ENCODE measurements at regions not wholly inside any gene's neighbourhood (a gene's known extent, or its start where the extent isn't known, plus 50 kb on each side); places are given as distances from the start of the nearest gene placed in this dataset.
"Not testable (repeated sequence)": the region's sequence is repeated elsewhere in the genome, so short reads cannot be mapped to it uniquely, and the experiment has no call there.

DNA sequence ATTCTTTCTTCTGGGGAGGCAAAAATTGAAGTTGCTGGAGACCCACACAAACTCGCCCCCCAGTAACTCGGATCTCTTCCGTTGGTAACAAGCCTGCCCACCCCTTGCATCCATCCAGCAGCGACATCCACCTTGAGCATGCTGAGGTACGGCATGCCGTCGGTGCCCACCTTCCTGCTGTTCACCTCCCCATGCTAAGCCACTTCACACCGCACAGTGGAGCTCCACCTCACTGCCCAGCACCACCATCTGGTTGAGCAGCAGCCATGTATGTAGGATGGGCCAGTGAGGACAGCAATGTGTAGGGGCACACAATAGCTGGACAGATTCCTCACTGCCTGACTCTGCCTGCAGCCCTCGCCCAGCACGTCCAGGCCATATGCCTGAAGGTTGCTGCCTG lies 138.1 kb upstream of the ZNF92 start:
- no peak for DNase-seq
- Mint-ChIP-seq H3K9me3 (no peaks in the 10 kb centered on the region), H3K27me3 (peaks cover 25% of the 10 kb centered on the region), H3K4me3 (no peak overlapping the region), H3K4me1 (peaks cover 8% of the 10 kb centered on the region), H3K27ac (no peak overlapping the region), H3K36me3 (no peaks in the 10 kb centered on the region)

DNA sequence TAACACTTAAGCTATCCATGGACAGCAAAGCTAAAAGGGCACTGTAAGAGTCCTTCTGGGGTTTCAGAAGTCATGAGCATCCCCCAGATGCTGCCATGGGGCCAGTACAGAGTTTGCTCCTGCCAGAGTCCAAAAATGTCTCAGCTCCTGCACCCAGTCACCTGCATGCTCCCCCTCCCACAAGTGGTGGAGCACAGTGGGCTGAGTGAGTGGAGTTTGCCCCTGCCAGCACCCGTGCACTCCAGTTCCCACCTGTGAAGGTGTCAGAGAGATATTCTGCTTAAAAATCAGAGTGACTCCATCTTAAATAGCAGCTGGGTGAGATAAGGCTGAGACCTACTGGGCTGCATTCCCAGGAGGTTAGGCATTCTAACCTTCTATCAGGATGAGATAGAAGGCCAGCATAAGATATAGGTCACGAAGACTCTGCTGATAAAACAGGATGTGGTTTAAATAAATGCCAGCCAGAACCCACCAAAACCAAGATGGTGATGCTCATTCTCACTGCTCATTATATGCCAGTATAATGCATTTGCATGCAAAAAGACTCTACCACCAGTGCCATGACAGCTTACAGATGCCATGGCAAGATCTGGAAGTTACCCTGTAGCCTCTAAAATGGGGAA lies 140.1 kb upstream of the ZNF92 start:
- Mint-ChIP-seq H3K36me3 (no peaks in the 10 kb centered on the region), H3K27me3 (peaks cover 7% of the 10 kb centered on the region), H3K9me3 (no peaks in the 10 kb centered on the region), H3K27ac (no peak overlapping the region), H3K4me3 (no peak overlapping the region), H3K4me1 (peaks cover 8% of the 10 kb centered on the region)
- DNase-seq: no peak

DNA sequence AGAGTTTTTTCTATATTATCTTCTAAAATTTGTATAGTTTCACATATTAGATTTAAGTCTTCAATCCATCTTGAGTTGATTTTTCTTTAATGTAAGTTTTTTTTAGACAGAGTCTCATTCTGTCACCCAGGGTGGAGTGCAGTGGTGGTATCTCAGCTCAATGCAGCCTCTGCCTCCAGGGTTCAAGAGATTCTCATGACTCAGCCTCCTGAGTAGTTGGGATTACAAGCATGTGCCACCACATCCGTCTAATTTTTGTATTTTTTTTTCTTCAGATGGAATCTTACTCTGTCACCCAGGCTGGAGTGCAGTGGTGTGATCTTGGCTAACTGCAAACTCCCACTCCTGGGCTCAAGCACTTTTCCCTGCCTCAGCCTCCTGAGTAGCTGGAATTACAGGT lies 143.4 kb upstream of the ZNF92 start:
- Mint-ChIP-seq H3K4me3 (no peak overlapping the region), H3K36me3 (no peaks in the 10 kb centered on the region), H3K27me3 (no peaks in the 10 kb centered on the region), H3K9me3 (no peaks in the 10 kb centered on the region), H3K4me1 (peaks cover 8% of the 10 kb centered on the region), H3K27ac (no peak overlapping the region)
- no peak for DNase-seq

DNA sequence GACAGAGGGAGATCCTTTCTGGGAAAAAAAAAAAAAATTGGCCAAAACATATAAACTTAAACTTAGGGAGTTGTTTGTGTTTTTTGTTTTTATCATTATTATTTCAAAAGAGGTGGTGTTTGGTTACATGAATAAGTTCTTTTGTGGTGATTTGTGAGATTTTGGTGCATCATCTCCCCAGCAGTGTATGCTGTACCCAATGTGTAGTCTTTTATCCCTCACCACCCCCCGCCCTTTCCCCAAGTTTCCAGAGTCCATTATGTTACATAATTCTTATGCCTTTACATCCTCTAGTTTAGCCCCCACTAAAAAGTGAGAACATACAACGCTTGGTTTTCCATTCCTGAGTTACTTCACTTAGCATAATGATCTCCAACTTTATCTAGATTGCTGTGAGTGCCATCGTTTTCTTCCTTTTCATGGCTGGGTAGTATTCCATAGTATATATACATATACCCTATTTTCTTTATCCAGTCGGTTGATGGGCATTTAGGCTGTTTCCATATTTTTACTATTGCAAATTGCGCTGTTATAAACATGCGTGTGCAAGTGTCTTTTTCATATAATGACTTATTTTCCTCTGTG lies 148.1 kb upstream of the ZNF92 start:
- DNase-seq: no peak
- H3K36me3 Mint-ChIP-seq: no peaks in the 10 kb centered on the region
- no peak overlapping the region for H3K4me3 Mint-ChIP-seq
- no peaks in the 10 kb centered on the region for H3K9me3 Mint-ChIP-seq
- no peak overlapping the region for H3K27ac Mint-ChIP-seq
- no peaks in the 10 kb centered on the region for H3K27me3 Mint-ChIP-seq
- peaks cover 2% of the 10 kb centered on the region for H3K4me1 Mint-ChIP-seq

DNA sequence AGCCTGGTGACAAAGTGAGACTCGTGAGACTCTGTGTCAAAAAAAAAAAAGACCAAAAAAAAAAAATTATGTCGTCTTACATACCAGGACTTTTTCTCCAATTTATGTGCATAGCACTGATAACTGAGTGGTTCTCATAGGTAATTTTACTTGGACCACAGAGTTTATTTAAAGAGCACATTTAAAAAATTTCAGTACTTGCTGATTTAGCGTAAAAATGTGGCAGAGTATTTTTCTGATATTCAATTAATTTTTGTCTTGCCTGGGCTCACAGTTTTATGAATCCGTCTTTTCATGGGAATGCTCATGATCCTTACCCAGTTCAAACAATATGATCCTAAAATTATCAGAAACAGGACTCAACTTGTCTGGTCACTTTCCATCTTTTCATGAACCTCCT lies 151.0 kb upstream of the ZNF92 start:
- Mint-ChIP-seq H3K27me3 (no peaks in the 10 kb centered on the region), H3K4me3 (no peak overlapping the region), H3K27ac (no peak overlapping the region), H3K9me3 (no peaks in the 10 kb centered on the region), H3K36me3 (no peaks in the 10 kb centered on the region), H3K4me1 (peaks cover 2% of the 10 kb centered on the region)
- no peak for DNase-seq

DNA sequence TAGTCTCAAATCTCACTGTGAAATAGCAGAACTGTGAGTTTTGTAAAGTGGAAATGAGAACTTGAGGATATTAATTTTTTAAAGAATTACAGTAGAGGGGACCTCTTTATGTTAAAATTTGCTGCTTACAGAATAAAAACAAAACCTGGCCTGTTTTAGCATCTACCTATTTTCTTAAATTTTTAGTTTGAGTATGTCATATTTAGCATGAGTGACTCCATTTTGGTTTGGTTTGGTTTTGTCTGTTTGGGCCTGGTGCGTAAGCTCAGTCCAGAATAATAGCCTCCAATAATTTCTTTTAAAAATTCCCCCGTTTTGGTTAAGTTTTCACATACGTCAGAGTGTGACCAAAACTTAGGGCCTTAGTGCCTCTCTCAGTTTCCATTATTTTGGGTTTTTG lies 152.0 kb upstream of the ZNF92 start:
- Mint-ChIP-seq H3K4me3 (no peak overlapping the region), H3K27ac (no peak overlapping the region), H3K4me1 (peaks cover 2% of the 10 kb centered on the region), H3K9me3 (no peaks in the 10 kb centered on the region), H3K27me3 (peaks cover 3% of the 10 kb centered on the region), H3K36me3 (no peaks in the 10 kb centered on the region)
- DNase-seq: no peak

DNA sequence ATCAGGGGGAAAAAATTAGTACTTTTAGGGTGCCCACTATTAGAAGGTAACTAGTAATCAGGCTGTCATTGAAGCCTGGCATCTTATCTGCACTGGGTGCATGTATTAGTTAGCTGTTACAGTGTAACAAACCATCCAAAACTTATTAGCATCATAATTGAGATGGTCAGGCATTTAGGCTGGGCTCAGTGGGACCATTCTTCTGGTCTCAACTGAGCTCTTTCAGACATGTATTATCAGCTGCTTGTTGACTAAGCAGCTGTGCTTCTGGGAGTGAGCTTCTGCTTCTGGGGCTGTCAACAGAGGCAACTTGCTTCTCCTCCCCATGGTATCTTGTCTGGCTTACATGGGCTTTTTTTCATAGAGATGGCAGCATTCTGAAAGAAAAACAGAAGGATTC lies 154.0 kb upstream of the ZNF92 start:
- H3K4me3 Mint-ChIP-seq: no peak overlapping the region
- no peak for DNase-seq
- peaks cover 2% of the 10 kb centered on the region for H3K4me1 Mint-ChIP-seq
- no peaks in the 10 kb centered on the region for H3K36me3 Mint-ChIP-seq
- no peaks in the 10 kb centered on the region for H3K9me3 Mint-ChIP-seq
- peaks cover 3% of the 10 kb centered on the region for H3K27me3 Mint-ChIP-seq
- no peak overlapping the region for H3K27ac Mint-ChIP-seq

DNA sequence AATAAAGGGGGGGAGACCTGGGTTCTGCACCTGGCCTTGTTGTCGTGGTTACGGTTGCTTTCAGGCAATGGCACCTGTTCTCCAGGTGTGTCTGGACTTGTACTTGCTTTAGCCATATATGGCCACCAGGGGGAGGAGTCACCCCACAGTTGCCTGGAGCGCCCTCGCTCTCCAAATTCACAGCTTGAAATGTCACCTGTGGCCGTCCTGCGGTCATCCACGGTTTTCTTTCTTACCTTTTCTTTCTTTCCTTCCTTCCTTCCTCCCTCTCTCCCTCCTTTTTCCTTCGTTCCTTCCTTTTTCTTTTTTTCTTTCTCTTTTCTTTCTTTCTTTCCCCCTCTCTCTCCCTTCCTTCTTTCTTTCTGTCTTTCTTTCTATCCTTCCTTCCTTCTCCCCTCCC lies 157.2 kb upstream of the ZNF92 start:
- Mint-ChIP-seq H3K4me3 (no peak overlapping the region), H3K4me1 (peaks cover 2% of the 10 kb centered on the region), H3K9me3 (no peaks in the 10 kb centered on the region), H3K27me3 (peaks cover 3% of the 10 kb centered on the region), H3K27ac (no peak overlapping the region), H3K36me3 (no peaks in the 10 kb centered on the region)
- peak; percentile 53 for DNase-seq

DNA sequence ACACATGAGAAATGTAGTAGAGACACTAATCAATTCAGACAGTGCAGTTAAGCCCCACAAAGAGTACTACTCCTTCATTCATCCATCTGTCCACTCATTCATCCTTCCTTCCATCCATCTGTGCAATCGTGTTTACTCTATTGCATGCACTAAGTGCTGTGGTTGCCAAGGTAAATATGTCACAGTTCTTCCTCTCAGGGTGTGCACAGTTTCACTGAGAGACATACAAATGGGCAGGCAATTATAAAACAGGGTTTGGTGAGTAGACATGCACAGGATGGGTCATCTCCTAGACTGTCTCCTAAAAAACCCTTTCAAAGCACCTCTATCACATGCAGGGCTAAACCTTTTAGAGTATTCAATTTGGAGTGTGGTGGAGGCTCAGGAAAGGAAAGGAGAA lies 160.4 kb upstream of the ZNF92 start:
- H3K27ac Mint-ChIP-seq, H3K4me3 Mint-ChIP-seq, H3K36me3 Mint-ChIP-seq, H3K4me1 Mint-ChIP-seq, H3K9me3 Mint-ChIP-seq, DNase-seq, H3K27me3 Mint-ChIP-seq: not testable (repeated sequence)

DNA sequence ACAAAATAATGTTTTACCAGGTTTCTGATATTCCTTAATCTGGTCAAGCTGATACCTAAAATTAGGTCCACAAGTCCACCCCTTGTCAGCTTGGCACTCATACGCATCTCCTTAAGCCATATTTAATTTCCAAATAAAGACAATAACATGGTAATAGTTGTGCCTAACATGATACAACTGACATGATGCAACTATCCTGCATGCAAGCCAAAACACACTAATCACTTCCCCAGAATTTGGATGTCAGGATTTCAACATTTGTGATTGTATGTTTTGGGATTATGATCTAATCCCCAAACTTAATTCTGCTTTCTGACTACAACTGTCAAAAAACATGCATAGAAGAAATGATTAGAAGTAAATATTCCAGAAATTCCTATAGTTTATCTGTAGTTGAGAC lies 174.4 kb upstream of the ZNF92 start:
- H3K4me3 Mint-ChIP-seq, H3K27me3 Mint-ChIP-seq, H3K4me1 Mint-ChIP-seq, DNase-seq, H3K27ac Mint-ChIP-seq, H3K36me3 Mint-ChIP-seq, H3K9me3 Mint-ChIP-seq: not testable (repeated sequence)

DNA sequence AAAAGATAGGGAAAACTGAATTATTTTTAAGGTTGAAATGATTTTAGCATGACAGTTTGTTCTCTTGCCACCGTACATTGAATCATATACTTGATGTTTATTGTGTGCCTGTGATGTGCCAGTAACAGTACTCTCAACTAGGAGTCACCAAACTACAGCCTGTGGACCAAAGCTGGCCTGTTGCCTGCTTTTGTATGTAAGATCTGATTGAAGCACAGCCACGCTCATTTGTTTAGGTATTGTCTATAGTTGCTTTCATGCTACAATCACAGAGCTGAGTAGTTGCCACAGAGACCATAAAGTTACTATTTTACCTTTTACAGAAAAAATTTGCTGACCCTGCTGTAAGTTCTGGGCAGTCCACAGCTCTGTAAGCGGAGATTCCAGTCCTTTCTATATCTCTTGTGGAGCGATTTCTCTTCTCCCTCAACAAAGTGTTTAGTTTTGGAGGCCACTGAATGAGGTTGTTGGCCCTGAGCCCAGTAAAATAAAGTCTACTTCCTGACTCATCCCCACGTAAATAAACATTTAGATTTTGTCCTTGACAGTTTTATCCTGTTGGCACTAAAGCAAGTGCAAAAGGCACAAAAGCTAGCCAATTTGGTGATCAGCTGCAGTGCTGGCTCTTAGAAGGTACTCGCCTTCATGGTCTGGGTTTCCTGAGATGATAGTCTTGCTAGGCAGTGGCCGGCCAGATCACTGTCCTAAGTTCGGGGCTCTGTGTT lies 180.2 kb upstream of the ZNF92 start:
- H3K4me3 Mint-ChIP-seq, H3K36me3 Mint-ChIP-seq, H3K27me3 Mint-ChIP-seq, H3K4me1 Mint-ChIP-seq, H3K27ac Mint-ChIP-seq, DNase-seq, H3K9me3 Mint-ChIP-seq: not testable (repeated sequence)

DNA sequence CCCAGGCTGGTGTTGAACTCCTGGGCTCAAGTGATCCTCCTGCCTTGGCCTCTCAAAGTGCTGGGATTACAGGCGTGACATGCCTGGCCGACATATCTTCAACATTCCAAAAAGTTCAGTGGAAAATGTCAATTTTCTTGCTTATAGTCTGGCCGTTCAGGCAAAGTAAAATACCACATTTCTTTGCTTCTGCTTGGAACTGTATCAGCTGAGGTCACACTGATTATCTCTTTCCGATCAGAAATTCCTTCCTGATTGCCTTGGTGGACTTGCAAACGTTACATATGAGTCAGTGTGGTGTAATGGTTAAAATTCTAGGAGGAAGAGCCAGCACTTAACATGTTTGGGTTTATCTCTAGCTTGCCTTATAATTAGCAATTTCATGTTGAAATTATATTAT lies 170.6 kb upstream of the ERV3-1 start:
- H3K27me3 Mint-ChIP-seq, H3K4me3 Mint-ChIP-seq, H3K36me3 Mint-ChIP-seq, DNase-seq, H3K27ac Mint-ChIP-seq, H3K4me1 Mint-ChIP-seq, H3K9me3 Mint-ChIP-seq: not testable (repeated sequence)

DNA sequence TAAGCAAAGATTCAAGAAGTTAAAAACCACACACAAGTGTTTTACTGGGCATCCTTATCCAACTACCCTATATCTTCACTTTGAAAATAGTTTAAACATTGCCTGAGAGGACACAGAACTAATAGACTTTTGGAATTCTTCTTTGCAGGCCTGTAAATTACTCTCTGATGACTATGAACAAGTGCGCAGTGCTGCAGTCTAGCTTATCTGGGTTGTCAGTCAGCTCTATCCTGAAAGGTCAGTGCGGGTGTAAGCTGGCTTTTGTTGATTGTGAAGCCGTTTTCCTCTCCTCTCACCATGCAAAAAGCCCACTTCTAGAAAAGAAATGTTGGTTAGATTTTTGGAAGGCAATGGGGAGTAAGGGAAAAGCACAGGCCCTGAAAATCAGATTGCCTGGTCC lies 143.6 kb upstream of the ERV3-1 start:
- not testable (repeated sequence) for H3K27me3 Mint-ChIP-seq, DNase-seq, H3K4me1 Mint-ChIP-seq, H3K9me3 Mint-ChIP-seq, H3K27ac Mint-ChIP-seq, H3K4me3 Mint-ChIP-seq, H3K36me3 Mint-ChIP-seq

DNA sequence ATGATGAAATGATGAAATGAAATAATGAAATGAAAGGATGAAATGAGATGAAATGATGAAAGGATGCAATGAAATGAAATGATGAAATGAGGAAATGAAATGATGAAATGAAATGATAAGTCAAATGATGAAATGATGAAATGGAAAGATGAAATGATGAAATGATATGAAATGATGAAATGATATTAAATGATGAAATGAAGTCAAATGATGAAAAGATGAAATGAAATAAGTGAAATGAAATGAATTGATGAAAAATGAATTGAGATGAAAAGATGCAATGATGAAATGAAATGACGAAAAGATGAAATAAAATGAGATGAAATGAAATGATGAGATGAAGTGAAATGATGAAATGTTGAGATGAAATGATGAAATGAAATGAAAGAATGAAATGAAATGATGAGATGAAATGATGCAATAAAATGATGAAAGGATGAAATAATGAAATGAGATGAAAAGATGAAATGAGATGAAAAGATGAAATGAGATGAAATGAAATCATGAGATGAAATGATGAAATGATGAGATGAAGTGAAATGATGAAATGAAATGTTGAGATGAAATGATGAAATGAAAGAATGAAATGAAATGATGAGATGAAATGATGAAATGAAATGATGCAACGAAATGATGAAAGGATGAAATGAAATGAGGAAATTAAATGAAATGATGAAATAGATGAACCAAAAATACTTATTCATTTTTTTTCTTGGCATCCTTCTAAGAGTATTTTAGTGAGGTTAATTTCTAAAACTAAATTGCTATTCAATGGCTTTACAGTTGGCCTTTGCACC lies 139.8 kb upstream of the ERV3-1 start:
- not testable (repeated sequence) for H3K36me3 Mint-ChIP-seq, DNase-seq, H3K4me3 Mint-ChIP-seq, H3K27ac Mint-ChIP-seq, H3K9me3 Mint-ChIP-seq, H3K4me1 Mint-ChIP-seq, H3K27me3 Mint-ChIP-seq

DNA sequence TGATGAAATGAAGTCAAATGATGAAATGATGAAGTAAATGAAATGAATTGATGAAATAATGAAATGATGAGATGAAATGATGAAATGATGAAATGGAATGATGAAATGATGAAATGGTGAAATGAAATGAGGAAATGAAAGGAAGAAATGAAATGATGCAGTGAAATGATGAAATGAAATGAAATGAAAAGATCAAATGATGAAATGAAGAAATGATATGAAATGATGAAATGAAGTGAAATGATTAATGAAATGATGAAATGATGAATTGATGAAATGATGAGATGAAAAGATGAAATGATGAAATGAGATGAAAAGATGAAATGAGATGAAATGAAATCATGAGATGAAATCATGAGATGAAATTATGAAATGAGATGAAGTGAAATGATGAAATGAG lies 139.2 kb upstream of the ERV3-1 start:
- H3K27ac Mint-ChIP-seq, H3K4me3 Mint-ChIP-seq, H3K27me3 Mint-ChIP-seq, H3K36me3 Mint-ChIP-seq, H3K9me3 Mint-ChIP-seq, H3K4me1 Mint-ChIP-seq, DNase-seq: not testable (repeated sequence)
